Transverse colon (tissue), 4 donors: ENCODE measurements at regions not wholly inside any gene's neighbourhood (a gene's known extent, or its start where the extent isn't known, plus 50 kb on each side); places are given as distances from the start of the nearest gene placed in this dataset.
"Not testable (repeated sequence)": the region's sequence is repeated elsewhere in the genome, so short reads cannot be mapped to it uniquely, and the experiment has no call there.

Source experiments
- DNase-seq: peaks from one replicate; pipeline ENCODE4 v3.0.0-alpha.2; 2019
- H3K27ac ChIP-seq, 4 donors: fragments of 200-600 bp; sonication (generic); 2 replicates each; pipeline ENCODE4 v1.5.1; 2016 to 2018; ENCODE audit warnings: inconsistent platforms in 4 of 4
- H3K27me3 ChIP-seq: fragments of 200-600 bp; sonication (generic); 2 replicates; pipeline ENCODE4 v1.5.1; 2017; ENCODE audit warnings: inconsistent platforms
- H3K36me3 ChIP-seq, 4 donors: fragments of 200-600 bp; sonication (generic); 2 replicates each; pipeline ENCODE4 v1.5.1; 2017 to 2019; ENCODE audit warnings: inconsistent platforms in 4 of 4
- H3K4me1 ChIP-seq, 4 donors: fragments of 200-600 bp; sonication (generic); 2 replicates each; pipeline ENCODE4 v1.5.1; 2017 to 2020; ENCODE audit warnings: inconsistent platforms in 4 of 4
- H3K4me3 ChIP-seq, 4 donors: fragments of 200-600 bp; sonication (generic); 1 replicate in 1 of 4; 2 replicates in 3 of 4; pipeline versions ENCODE4 v1.5.1 to v1.6.1; 2017 to 2019; ENCODE audit warnings: inconsistent platforms in 4 of 4
- H3K9me3 ChIP-seq, 2 donors: fragments of 200-600 bp; sonication (generic); 2 replicates each; pipeline ENCODE4 v1.5.1; 2017 to 2019; ENCODE audit warnings: inconsistent platforms in 2 of 2
- CTCF ChIP-seq, 5 experiments: fragments of 200-600 bp in 3 of 5; fragments of 450-650 bp in 2 of 5; sonication (generic) in 3 of 5; IDR thresholded peaks; 1 replicate in 2 of 5; 2 replicates in 3 of 5; pipeline ENCODE4 v1.5.1; 2016 to 2017; ENCODE audit warnings: antibody characterized with exemption in 5 of 5, inconsistent platforms in 3 of 5, mild to moderate bottlenecking in 2 of 5, moderate library complexity in 1 of 5
- EP300 ChIP-seq: sonication (generic); formaldehyde crosslinking; IDR thresholded peaks from one replicate; pipeline ENCODE4 v1.6.1; 2017; ENCODE audit warnings: antibody characterized with exemption, low read depth
- POLR2A ChIP-seq: fragments of 450-650 bp; IDR thresholded peaks from one replicate; pipeline ENCODE4 v1.6.1; 2016; ENCODE audit warnings: antibody characterized with exemption, mild to moderate bottlenecking, moderate library complexity
- POLR2AphosphoS5 ChIP-seq, 3 donors: sonication (generic); formaldehyde crosslinking; IDR thresholded peaks; one replicate each; pipeline ENCODE4 v1.6.1; 2016; ENCODE audit warnings: antibody characterized with exemption in 3 of 3
- WGBS, 2 donors: methylation state at CpG; one replicate each; pipeline ENCODE4 v1.1.5; 2018; ENCODE audit warnings: low coverage in 1 of 2; 5-methylcytosine and 5-hydroxymethylcytosine counted together
- in situ Hi-C, 4 donors: fragments of 200-750 bp; cut with MboI; loops; one replicate each; pipeline versions ENCODE4 v1.15.0 to v1.15.1; 2017; ENCODE audit warnings: low sequenced_read_pairs in 3 of 4, low pct_ligation_motif_present in 1 of 4, low pct_unique_long_range_greater_than_20kb in 1 of 4
- intact Hi-C: fragments of 100-400 bp; cut with DNase I; formaldehyde crosslinking; loops from one replicate; pipeline ENCODE4 v1.15.1; 2023; ENCODE audit warnings: low total_unique reads

- intact Hi-C loops (no loop called here), in situ Hi-C loops (loop anchor here in 1 of 4 donors (25.0 kb wide), 1 partner anchor 90 kb away; no protein-coding TSS in a partner anchor)
- no peak overlapping the region for H3K4me3 ChIP-seq
- DNase-seq = no peak
- TF ChIP-seq EP300 (no peak), POLR2A (no peak), POLR2AphosphoS5 (IDR thresholded peaks at IDR 0.05) (no peak), CTCF (IDR thresholded peaks at IDR 0.05) (no peak)
- no peaks in the 10 kb centered on the region for H3K4me1 ChIP-seq
- H3K27me3 ChIP-seq = no peaks in the 10 kb centered on the region
- no peaks in the 10 kb centered on the region for H3K36me3 ChIP-seq
- H3K9me3 ChIP-seq = no peaks in the 10 kb centered on the region
- WGBS, 2 donors = 56% methylated on average over 2 of the region's 2 CpGs; no CpG with 5 or more reads in 1 of the 2 donors
- no peak overlapping the region for H3K27ac ChIP-seq
Measured at GRCh38 chrX:35622040-35622439, 176.1 kb upstream of the MAGEB16 start.

- Histone ChIP-seq H3K4me1 (no peaks in the 10 kb centered on the region), H3K36me3 (no peaks in the 10 kb centered on the region), H3K27me3 (no peaks in the 10 kb centered on the region), H3K9me3 (no peaks in the 10 kb centered on the region), H3K27ac (no peak overlapping the region), H3K4me3 (no peak overlapping the region)
- TF ChIP-seq CTCF (IDR thresholded peaks at IDR 0.05) = no peak
- in situ Hi-C loops = loop anchor here in 1 of 4 donors (25.0 kb wide), 1 partner anchor 90 kb away; no protein-coding TSS in a partner anchor
- WGBS, 2 donors = 68 to 71% methylated on average over 3 to 5 of the region's 5 CpGs
- DNase-seq = no peak
- intact Hi-C loops = no loop called here
Measured at GRCh38 chrX:35622601-35623000, 175.5 kb upstream of the MAGEB16 start.

DNA sequence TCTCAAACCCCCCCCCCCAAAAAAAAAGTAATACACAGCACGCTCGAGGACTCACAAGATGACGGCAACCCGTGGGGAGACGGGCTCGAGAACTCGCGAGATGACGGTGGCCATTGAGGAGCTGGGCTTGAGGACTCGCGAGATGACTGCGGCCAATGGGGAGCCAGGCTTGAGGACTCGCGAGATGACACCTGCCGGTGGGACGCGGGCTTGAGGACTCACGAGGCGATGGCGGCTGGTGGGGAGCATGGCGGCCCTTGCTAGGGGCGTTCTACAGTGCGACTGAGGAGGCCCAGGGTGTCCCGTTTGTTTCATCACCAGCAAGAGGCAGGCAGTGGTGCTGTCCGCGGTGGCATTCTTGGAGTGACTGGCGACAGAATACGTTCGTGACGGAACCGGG, 172.4 kb upstream of the MAGEB16 start:
- Histone ChIP-seq H3K4me1 (no peaks in the 10 kb centered on the region), H3K36me3 (no peaks in the 10 kb centered on the region), H3K9me3 (no peaks in the 10 kb centered on the region), H3K4me3 (no peak overlapping the region), H3K27ac (no peak overlapping the region), H3K27me3 (no peaks in the 10 kb centered on the region)
- whole genome bisulfite sequencing, 2 donors = 95 to 97% methylated on average over 7 to 31 of the region's 31 CpGs
- no peak for TF ChIP-seq POLR2AphosphoS5 (IDR thresholded peaks at IDR 0.05)
- TF ChIP-seq EP300 = no peak
- TF ChIP-seq POLR2A = no peak
- DNase-seq = no peak
- in situ Hi-C loops = no loop called here
- intact Hi-C loops = no loop called here

DNA sequence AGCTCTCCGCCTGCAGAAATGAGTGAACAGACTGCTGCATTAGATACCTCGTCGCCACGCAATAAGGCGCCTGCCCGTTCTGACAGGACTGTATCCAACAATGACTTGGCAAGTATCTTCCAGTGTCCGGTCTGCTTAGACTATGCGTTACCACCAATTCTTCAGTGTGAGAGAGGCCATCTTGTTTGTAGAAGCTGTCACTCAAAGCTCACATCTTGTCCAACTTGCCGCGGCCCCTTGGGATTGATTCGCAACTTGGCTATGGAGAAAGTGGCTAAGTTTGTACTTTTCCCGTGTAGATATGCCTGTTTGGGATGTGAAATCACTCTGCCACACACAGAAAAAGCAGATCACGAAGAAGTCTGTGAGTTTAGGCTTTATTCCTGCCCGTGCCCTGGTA, 172.0 kb upstream of the MAGEB16 start:
- Histone ChIP-seq H3K4me1 (no peaks in the 10 kb centered on the region), H3K9me3 (no peaks in the 10 kb centered on the region), H3K27ac (no peak overlapping the region), H3K4me3 (no peak overlapping the region), H3K27me3 (no peaks in the 10 kb centered on the region), H3K36me3 (no peaks in the 10 kb centered on the region)
- no peak for DNase-seq
- WGBS, 2 donors = 87% methylated on average over 14 of the region's 14 CpGs; no CpG with 5 or more reads in 1 of the 2 donors
- no peak for TF ChIP-seq POLR2AphosphoS5 (IDR thresholded peaks at IDR 0.05)
- TF ChIP-seq EP300 = no peak
- TF ChIP-seq CTCF (IDR thresholded peaks at IDR 0.05) = no peak
- TF ChIP-seq POLR2A = no peak
- intact Hi-C loops = no loop called here
- in situ Hi-C loops = no loop called here

DNA sequence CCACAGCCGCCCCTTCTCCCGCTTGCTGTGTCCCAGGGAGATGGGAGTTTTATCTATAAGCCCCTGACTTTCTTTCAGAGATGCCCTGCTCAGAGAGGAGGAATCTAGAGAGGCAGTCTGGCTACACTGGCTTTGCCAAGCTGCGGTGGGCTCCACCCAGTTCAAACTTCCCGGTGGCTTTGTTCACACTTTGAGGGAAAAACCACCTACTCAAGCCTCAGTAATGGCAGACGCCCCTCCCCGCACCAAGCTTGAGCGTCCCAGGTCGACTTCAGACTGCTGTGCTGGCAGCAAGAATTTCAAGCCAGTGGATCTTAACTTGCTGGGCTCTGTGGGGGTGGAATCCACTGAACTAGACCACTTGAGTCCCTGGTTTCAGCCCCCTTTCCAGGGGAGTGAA, 162.2 kb upstream of the MAGEB16 start:
- H3K4me1 ChIP-seq, H3K4me3 ChIP-seq, H3K36me3 ChIP-seq, H3K9me3 ChIP-seq, DNase-seq, intact Hi-C loops, H3K27ac ChIP-seq, H3K27me3 ChIP-seq, in situ Hi-C loops: not testable (repeated sequence)
- WGBS, 2 donors = 85% methylated on average over 8 of the region's 8 CpGs; no CpG with 5 or more reads in 1 of the 2 donors
